ENCODE measurements at regions not wholly inside any gene's neighbourhood (a gene's known extent, or its start where the extent isn't known, plus 50 kb on each side); places are given as distances from the start of the nearest gene placed in this dataset.

DNA sequence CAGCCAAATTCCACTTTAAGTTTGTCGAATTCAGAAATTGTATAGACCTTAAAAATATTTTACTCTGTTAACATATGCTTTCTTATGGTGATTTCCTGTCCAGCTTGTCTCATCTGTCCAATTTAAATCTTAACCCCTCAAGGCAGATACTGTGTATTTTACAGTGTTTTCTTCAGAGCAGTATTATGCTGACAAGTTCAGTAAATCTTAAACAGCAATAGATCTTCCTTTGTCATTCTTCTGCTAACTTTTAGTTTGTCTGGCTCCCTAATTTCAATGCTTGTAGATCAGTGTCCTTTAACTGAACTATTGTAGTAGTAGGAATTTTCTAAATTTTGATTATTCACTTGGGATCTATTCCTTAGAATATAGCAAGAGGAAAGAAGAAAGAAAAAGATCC is 52.8 kb upstream of the MEIS1 start:
- DNase-seq (ENCODE audit: low read depth, low spot score), result no peak

DNA sequence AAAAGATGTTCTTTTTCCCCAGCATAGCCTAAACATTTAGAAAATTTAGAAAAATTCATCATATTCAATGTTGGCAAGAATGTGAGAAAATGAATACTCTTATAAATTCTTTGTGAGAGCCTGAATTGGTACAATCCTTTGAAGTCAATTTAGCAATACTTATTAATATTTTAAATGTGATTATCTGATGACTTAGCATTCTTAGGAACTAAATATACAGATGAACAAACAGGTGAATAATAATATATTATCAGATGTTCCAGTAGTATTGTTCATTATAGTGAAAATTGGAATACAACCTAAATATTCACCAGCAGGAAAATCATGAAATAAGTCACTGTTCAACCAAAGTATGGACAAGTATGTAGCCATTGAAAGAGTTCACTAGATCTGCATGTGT is 55.5 kb upstream of the MEIS1 start:
- DNase-seq (ENCODE audit: low read depth, low spot score), result no peak

DNA sequence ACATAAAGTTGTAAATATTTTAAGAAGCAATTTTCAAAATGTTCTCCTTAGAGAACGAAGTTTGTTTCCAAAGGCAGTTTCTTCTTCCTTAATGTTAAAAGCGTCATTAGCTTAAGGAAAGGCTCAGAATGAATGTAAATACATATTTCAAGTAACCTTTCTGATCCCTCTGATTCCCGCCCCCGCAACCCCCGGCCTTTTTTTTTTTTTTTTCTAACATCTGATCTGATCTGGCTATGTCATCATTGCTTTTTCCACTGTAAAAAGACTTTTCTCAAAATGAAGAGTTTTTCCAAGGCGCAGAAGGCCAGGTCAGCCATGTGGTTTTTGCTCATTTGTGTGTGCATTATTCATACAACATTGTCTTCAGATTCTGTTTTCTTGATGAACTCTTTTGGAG is 57.1 kb upstream of the MEIS1 start:
- no peak for DNase-seq (ENCODE audit: low read depth, low spot score)

DNA sequence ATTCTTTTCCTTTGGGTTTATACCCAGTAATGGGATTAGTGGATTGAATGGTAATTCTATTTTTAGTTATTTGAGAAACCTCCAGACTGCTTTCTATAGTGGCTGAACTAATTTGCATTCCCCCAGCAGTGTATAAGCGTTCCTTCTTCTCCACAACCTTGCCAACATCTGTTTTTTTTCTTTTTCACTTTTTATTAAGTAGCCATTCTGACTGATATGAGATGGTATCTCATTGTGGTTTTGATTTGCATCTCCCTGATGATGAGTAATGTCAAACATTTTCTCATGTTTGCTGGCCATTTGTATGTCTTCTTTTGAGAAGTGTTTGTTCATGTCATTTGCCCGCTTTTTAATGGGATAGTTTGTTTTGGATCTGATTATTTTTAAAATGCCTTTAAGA is 64.1 kb upstream of the MEIS1 start:
- DNase-seq (ENCODE audit: low read depth, low spot score), result no peak

DNA sequence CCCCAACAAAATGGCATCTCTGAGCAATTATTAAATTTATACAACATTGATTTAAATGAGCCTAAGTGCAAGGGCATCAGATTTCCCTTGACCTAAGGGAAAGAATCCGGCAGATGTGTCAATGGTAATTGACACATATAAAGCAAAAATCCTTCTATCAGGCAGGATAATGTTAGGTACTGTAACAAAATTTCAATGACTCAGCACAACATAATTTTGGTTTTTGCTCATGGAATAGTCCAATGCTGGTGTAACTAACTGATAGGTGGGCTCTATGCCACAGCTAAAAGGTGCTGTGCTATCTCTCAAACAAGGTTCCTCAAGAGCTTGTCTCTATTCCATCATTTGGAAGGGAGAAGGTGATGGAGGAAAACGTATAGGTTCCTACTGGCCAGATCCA is 68.3 kb upstream of the MEIS1 start:
- no peak for DNase-seq (ENCODE audit: low read depth, low spot score)

DNA sequence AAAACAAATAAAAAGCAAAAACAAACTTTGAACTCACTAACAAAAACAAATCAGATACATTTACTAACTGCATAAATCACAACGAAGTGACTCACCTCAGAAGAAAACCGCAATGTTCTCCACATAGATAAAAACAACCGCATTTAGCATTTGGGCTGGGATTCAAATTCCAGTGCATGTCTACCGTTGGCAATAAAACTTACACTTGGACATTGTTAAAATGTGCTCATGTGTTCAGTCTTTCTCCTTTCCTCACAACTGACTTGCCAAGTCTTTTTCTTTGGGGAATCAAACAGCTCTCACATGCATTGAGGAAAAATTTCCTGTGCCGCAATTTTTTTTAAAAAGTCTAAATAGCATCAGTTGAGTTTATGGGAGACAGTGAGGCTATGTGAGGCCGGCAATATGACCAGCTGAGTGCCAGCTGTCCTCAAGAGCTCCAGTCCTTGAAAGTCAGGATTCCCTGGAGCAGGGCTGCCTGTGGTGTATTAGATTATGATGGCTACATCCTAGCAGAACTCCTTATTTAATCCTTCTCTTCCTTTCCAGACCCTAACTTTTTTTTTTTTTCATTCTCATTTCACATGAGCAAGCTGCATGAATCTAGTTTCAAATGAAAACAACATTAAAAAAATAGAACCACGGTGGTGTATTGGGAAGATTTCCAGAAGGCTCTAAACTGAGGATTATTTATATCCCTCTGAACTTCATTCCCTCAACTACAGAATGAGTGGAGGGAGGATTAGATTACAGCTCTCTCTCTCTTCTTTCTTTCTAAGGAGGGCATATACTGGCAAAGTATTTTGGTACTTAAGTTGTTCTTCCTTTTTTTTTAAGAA is 70.2 kb upstream of the MEIS1 start:
- peak; percentile 92 for DNase-seq (ENCODE audit: low read depth, low spot score)

DNA sequence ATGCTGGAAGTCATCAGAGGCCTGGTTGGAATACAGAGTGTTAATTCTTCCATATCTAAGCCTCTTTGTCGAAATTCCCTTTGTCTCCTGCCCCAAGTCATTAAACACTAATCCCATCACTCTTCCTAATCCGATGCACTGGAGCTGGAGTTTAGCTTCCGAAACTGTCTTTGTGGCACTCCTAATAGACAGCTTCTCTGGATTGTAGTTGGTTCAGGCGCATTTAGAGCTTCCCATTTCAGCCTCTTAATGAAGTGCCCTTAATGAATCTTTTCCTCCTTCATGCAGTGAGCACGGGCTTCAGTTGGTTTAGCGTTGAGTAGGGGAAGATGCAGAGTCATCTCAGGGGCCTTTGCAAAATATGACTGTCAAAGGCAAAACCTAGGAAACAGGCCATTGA is 72.2 kb upstream of the MEIS1 start:
- no peak for DNase-seq (ENCODE audit: low read depth, low spot score)

DNA sequence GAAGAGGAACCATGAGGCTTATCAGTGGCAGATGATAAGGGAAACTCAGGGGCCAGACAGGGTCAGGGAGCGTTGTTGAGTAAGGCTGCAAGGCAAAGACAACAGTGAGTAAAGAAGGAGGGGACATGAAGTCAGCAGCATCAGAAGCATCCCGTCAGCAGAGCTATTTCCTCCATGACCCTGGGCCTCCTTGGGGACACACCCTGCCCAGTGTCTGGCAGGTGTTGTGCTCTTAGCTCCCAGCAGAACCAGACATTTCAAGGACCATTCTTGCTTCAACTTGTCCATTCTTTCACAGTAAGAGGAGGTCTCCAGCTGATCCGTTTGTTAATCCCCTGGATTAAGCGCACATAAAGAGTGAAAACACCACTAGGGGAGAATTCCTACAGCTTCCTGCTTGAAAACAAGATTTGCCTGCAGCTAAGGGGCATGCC is 88.7 kb upstream of the MEIS1 start:
- DNase-seq (ENCODE audit: low read depth, low spot score), result no peak

DNA sequence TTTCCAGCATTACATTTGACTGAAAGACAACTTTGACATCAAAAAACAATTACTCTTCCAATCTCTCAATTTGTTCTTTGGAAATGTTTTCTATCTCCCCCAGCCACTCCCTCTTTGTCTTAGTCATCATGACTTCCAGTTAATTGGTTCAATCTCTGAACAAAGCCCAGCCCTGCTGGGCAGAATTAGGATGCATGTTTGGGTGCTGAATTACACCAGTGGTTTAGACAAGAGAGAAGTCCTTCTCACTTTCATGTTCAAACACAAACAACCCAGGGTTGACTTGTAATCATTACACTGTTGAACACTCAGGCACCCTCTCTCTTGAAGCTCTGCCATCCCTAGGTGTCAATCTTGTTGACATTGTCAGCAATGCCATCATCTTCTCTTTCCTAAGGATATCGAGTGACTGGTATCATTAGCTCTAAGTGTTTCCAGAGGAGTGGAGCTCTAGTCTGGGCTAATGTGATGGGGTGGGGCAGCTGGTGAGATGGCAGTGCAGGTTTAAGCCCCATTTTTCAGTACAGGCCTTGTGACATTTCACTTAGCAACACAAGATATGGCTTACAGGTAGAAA is 90.8 kb upstream of the MEIS1 start:
- DNase-seq (ENCODE audit: low read depth, low spot score), result no peak

DNA sequence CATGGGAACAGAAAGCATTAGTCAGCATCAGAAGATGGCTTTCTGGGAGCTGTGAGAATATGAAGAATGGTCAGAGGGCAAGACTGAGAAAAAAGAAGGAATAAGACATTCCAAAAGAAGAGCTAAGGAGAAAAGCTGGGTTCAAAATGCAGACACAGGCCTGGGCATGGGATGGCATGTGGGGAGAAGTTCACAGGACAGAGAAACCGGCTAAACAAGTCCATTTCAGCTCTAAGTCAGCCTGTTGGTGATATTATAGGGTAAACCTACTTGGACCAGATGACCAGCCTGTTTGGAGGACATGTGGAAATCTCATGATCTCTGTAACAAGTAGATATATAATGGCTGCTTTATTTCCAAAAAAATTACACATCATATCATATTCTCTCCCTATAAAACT is 91.7 kb upstream of the MEIS1 start:
- DNase-seq (ENCODE audit: low read depth, low spot score), result no peak

DNA sequence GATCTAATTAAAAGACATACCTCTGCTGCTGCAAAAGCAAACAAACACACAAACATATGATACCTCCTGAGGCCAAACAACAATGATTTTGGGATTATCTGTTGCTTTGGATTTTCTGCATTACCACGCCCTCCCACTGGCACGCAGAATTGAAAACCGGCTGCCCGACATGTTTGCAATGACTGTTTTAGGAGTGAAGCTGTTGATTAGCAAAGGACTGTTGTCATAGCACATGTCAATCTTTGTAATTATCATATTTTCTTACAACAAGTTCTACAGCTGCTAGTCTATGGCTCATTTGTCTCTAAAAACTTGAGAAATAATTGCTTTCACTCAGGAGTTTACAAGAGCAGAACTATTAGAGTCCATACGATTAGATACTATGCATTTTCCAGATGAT is 94.4 kb upstream of the MEIS1 start:
- no peak for DNase-seq (ENCODE audit: low read depth, low spot score)

DNA sequence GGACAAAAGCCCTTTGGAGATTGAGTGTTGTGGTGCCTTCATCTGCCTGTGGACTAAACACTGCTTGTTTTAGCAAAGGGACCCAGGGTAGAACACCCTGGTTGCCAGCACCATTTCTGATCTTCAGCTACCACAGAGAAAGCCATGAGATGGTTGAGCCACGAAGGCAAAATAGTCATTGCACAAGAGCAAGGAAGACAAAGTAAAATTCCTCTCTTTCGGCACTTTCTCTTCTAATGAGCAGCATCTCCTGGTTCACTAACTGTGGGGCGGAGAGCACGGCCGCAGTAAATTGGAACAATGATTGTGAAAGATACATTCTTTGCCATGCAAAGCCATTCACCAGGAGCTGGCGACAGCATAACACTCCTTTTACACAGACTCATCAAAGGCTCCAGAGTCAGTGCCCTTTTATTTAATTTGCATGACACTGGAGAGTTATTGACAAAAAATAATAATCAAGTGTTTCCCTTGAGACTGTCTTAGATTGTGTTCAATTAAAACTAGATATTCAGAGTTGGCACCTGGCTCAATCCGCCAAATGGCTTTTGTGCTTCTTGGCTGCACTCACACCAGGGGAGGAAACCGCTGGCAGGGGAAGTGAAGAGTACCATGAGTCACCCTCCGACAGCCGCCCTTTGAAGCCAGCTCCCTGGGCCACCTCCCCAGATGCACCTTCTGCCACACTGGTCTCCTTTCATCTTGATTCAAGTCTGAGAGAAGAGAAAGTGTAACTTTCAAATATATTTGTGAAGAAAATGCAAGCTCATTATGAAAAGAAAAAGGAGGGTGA is 100.5 kb upstream of the MEIS1 start:
- DNase-seq (ENCODE audit: low read depth, low spot score), result peak; percentile 73

DNA sequence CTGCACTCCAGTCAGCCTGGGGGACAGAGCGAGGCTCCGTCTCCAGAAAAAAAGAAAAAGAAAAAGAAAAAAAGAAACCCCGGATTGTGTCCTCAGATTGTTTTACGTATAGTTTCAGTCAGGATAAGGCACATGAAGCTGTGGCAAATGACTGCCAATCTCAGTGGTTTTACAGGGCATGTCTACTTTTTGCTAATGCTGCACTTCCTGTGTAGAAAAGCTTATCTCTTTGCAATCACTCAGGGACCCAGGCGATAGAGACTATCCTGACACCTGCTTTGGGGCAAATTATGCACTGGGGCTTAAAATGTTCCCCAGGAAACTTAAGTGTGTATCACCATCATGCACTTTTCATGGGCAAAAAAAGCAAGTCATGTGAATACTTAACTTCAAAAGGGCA is 103.7 kb upstream of the MEIS1 start:
- no peak for DNase-seq (ENCODE audit: low read depth, low spot score)

DNA sequence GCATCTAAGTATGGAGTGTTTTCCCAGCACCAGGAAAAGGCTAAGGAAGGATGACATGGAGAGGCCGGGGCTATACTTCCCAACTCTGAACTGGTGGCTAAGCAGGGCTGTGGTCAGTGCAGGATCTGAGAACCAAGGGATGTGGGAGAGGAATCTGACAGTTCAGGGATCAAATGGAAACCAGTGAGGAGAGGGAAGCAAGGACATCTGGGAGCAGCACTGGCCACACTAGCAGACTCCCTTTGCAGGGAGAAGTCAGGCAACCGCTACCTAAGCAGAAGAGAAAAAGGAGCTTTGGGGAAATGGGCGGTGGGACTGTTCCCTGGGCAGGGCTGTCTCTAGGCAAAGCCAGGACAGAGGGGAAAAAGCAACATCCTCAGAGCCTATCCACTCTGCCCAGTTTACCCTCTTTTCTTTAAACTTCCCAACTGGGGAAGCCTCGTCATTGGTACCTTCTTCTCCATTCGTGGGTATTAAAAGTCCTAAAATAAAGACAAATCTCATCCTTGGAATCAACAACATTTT is 105.8 kb upstream of the MEIS1 start:
- DNase-seq (ENCODE audit: low read depth, low spot score), result no peak

DNA sequence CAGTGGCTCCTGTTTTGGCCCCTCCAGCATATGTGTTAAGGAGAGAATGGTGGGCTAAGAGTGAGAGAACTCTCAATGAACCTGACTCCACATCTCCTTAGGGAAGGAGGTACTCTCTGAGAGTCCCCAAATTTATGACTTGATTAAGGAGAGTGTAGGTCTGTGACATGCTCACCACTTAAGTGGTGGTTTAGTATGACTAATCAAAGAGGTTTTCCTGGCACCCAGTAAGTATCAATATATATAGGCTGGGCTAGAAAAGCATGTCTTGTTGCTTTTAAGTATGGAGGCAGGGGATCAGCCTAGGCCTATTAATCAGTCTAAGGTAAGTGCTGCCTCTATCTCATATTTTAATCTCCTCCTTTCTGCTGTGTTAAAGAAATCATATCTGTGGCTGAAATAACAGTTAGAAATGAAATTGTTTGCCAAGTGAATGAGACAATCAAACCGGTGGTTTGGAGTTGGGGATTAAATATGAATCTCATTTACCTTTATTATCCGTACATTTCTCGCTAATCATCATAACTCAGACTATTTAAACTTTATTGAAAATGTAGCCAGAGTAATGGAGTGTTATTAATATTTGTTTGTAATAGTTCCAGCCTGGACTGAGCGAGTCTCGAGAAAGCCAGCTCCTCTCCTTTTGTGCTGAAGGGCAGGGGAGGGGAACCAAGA is 107.7 kb upstream of the MEIS1 start:
- no peak for DNase-seq (ENCODE audit: low read depth, low spot score)

DNA sequence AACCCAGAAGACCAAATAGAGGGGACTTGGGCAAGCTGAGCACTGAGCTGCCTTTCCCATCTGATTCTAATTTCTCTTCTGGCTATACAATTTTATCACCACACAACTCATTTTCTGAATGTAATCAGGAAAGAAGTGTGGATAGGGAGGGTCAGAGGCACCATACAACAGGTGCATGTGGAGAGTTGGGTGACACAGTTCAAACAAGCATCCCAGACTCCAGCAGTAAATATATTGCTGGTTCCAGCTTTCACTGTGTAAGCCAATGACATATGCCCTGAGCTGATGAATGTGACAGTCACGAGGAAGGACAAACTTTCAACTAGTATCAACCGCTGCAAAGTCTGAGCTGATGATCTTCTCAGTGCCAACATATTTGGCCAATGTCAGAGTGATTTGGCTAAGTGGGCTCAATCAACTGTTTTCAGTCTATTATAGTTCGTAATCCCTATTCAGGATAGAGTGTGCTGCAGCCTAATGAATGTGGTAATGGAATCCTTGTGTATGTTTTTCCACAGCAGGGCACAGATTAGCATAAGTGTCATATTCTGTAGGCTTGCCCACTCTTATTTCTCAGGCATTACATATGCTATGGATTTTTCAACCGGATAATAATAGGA is 109.9 kb upstream of the MEIS1 start:
- DNase-seq (ENCODE audit: low read depth, low spot score), result no peak

DNA sequence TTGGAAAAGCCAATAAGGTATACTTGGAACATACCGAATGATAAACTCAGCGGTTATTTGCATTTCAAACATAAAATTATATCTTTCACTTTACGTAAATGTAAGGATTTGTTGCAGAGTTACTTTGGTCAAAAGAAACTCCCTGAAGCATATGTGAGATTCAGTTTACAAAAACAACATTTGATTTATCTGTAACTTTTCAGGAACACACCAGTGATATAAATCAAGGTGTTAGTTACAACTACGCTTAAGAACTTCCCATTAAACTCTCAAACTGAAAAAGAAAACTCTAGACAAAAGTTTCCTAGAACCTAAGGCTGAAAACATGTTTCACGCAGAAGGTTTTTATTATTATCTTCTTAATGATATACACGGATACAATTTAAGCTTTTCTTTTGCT is 110.6 kb upstream of the MEIS1 start:
- DNase-seq (ENCODE audit: low read depth, low spot score), result no peak

DNA sequence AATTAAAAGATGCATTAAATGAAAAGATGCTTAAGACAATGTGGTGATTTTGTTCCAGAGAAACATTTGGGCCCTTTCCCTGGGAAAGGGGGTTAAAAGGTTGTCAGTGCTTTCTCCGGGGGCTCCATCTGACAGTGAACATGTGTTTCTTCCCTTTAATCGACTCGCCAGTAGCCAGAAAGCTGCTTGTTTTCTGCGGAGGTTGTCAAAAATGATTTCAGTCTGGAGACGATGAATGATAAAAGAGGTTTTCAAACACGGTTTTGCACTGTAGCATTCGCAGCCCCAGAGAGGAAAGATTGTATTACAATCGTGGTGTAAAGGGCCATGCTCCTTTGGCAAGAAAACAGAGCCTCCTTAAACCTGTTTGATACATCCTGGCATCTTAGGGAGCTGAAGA is 111.5 kb upstream of the MEIS1 start:
- no peak for DNase-seq (ENCODE audit: low read depth, low spot score)

DNA sequence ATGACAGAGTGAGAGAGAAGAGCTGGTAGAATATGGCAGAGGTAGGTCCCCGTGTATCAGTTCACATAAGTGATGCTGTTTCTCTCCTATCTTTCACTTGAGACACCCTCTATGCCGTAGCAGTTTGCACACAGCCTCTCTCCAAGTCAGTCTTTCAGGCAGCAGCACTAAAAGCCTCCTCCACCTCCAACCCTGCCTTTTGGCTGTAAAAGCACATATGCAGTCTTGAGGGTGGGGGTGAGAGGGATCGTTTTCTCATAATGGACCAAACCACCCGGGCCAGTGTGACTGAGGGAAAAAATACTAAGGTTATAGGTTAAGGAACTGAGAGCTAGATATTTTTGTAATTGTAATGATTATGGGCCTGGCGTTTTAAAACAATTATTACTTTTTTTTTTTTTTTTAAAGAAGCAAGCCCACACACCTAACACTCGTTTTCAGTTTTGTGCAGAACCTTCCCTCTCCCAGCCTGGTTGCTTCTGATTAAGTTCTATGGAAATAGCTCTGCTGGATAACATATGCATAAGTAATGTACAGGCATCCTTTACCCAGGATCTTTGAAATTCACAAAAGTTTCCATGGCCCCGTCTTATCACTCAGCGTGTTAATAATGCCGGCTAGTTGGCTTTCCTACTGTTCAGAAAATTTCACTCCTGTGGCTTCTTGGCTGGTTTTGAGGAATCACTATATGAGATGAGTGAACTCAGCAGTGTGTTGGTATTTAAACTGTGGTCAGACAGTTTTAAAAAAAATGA is 112.2 kb upstream of the MEIS1 start:
- DNase-seq (ENCODE audit: low read depth, low spot score), result no peak

DNA sequence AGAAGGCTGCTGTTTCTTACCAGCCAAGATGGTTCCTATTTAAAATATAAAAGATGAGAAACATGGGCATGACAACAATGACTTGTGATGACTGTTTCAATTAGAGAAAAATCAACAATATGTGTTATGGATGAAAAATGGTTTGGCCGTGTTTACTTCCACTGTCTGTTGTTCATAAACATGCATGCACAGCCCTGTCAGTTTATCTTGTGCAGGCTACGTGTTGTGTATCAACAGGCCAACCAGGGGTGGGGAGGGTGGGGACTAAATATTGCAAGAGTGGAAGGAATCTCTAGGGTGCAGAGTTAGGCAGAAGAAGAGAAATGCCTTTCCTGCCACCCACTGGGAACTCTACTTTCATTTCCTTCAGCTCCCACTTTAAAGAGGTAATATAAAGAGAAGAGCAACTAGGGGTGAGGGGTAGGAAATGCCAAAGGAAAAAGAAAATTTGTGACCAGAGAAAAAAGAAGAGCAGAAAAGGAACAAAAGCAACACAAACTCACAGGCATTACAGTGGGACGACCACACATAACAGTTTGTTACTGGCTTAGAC is 116.8 kb upstream of the MEIS1 start:
- no peak for DNase-seq (ENCODE audit: low read depth, low spot score)
